ENCODE measurements at regions not wholly inside any gene's neighbourhood (a gene's known extent, or its start where the extent isn't known, plus 50 kb on each side); places are given as distances from the start of the nearest gene placed in this dataset.

DNA sequence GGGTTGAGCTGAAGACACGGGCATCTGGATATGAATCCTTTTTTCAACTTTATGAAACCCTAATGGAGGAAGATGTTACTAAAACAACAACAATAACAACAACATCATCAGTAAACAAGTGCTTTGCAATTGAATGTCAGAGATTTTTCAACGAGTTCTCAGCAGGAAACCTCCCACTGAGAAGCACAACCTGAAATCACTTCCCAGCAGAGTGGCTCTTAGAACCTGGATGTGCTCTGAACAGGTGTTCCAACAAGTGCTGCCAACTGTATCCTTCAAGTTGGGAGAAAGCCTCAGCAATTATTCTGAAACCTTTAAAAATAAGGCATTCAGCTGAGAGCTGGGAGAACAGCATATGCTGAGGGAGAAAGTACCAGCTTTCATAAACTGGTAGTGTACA lies 1622.7 kb upstream of the CELF4 start:
- TF ChIP-seq, protein P1, sequence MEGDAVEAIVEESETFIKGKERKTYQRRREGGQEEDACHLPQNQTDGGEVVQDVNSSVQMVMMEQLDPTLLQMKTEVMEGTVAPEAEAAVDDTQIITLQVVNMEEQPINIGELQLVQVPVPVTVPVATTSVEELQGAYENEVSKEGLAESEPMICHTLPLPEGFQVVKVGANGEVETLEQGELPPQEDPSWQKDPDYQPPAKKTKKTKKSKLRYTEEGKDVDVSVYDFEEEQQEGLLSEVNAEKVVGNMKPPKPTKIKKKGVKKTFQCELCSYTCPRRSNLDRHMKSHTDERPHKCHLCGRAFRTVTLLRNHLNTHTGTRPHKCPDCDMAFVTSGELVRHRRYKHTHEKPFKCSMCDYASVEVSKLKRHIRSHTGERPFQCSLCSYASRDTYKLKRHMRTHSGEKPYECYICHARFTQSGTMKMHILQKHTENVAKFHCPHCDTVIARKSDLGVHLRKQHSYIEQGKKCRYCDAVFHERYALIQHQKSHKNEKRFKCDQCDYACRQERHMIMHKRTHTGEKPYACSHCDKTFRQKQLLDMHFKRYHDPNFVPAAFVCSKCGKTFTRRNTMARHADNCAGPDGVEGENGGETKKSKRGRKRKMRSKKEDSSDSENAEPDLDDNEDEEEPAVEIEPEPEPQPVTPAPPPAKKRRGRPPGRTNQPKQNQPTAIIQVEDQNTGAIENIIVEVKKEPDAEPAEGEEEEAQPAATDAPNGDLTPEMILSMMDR (IDR thresholded peaks at IDR 0.05), result no peak
- TF ChIP-seq POLR2A (IDR thresholded peaks at IDR 0.05), result no peak
